ENCODE measurements at regions not wholly inside any gene's neighbourhood (a gene's known extent, or its start where the extent isn't known, plus 50 kb on each side); places are given as distances from the start of the nearest gene placed in this dataset.

DNA sequence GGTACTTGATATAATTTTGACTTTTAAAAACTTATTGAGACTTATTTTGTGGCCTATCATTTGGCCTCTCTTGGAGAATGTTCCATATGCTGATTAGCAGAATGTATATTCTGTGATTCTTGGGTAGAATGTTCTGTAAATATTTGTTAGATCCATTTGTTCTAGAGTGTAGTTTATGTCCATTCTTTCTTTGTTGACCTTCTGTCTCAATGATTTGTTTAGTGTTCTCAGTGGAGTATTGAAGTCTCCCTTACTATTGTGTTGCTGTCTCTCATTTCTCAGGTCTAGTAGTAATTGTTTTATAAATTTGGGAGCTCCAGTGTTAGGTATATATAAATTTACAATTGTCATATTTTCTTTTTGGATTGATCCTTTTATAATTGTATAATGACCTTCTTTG is 349.6 kb upstream of the CWC22 start:
- Mint-ChIP-seq H3K9me3 (ENCODE audit: low read depth) (peaks cover 3% of the 10 kb centered on the region), H3K4me1 (ENCODE audit: low read depth) (no peaks in the 10 kb centered on the region), H3K36me3 (ENCODE audit: low read depth) (no peaks in the 10 kb centered on the region), H3K4me3 (ENCODE audit: unreplicated experiment) (no peak overlapping the region), H3K27me3 (ENCODE audit: low read depth) (peaks cover 5% of the 10 kb centered on the region), H3K27ac (ENCODE audit: unreplicated experiment) (no peak overlapping the region)
- TF ChIP-seq, protein P1, sequence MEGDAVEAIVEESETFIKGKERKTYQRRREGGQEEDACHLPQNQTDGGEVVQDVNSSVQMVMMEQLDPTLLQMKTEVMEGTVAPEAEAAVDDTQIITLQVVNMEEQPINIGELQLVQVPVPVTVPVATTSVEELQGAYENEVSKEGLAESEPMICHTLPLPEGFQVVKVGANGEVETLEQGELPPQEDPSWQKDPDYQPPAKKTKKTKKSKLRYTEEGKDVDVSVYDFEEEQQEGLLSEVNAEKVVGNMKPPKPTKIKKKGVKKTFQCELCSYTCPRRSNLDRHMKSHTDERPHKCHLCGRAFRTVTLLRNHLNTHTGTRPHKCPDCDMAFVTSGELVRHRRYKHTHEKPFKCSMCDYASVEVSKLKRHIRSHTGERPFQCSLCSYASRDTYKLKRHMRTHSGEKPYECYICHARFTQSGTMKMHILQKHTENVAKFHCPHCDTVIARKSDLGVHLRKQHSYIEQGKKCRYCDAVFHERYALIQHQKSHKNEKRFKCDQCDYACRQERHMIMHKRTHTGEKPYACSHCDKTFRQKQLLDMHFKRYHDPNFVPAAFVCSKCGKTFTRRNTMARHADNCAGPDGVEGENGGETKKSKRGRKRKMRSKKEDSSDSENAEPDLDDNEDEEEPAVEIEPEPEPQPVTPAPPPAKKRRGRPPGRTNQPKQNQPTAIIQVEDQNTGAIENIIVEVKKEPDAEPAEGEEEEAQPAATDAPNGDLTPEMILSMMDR (IDR thresholded peaks at IDR 0.05) = no peak
- DNase-seq (ENCODE audit: low spot score) = no peak

DNA sequence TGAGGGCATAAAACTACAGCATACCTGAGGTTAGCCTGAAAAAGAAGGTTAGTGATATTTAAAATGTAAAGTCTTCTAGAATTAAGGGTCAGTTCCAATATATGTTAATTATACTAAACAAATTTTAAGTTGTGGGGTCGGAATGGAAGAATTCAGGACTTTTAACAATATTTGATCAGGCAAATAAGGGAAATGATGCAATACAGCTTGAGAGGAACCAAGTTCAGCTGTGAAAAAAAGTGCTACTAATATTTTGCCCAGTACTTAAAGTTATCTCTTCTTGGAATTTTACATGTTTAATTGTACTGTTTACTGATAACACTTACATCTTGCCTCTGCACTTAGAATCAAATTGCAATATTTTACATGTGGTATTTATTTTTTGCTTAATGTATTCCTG is 345.5 kb upstream of the CWC22 start:
- peaks cover 2% of the 10 kb centered on the region for H3K27me3 Mint-ChIP-seq (ENCODE audit: low read depth)
- no peaks in the 10 kb centered on the region for H3K36me3 Mint-ChIP-seq (ENCODE audit: low read depth)
- TF ChIP-seq, protein P1 (IDR thresholded peaks at IDR 0.05) = no peak
- no peak overlapping the region for H3K4me3 Mint-ChIP-seq (ENCODE audit: unreplicated experiment)
- no peak for DNase-seq (ENCODE audit: low spot score)
- H3K9me3 Mint-ChIP-seq (ENCODE audit: low read depth) = peaks cover 7% of the 10 kb centered on the region
- no peak overlapping the region for H3K27ac Mint-ChIP-seq (ENCODE audit: unreplicated experiment)
- H3K4me1 Mint-ChIP-seq (ENCODE audit: low read depth) = no peaks in the 10 kb centered on the region

- Mint-ChIP-seq H3K27ac (ENCODE audit: unreplicated experiment) (no peak overlapping the region), H3K9me3 (ENCODE audit: low read depth) (peaks cover 5% of the 10 kb centered on the region)
Measured at GRCh38 chr2:180349809-180350208, 342.7 kb upstream of the CWC22 start.

GRCh38 chr2:180343528-180344345 is 336.6 kb upstream of the CWC22 start:
- Mint-ChIP-seq H3K36me3 (ENCODE audit: low read depth) (no peaks in the 10 kb centered on the region), H3K9me3 (ENCODE audit: low read depth) (peaks cover 15% of the 10 kb centered on the region), H3K27me3 (ENCODE audit: low read depth) (no peaks in the 10 kb centered on the region), H3K4me3 (ENCODE audit: unreplicated experiment) (no peak overlapping the region), H3K27ac (ENCODE audit: unreplicated experiment) (no peak overlapping the region), H3K4me1 (ENCODE audit: low read depth) (no peaks in the 10 kb centered on the region)
- no peak for DNase-seq (ENCODE audit: low spot score)
- TF ChIP-seq, protein P1 (IDR thresholded peaks at IDR 0.05) = no peak

More at GRCh38 chr2:180349809-180350208, 342.7 kb upstream of the CWC22 start:
- no peak for DNase-seq (ENCODE audit: low spot score)
- Mint-ChIP-seq H3K27me3 (ENCODE audit: low read depth) (no peaks in the 10 kb centered on the region), H3K4me1 (ENCODE audit: low read depth) (no peaks in the 10 kb centered on the region), H3K4me3 (ENCODE audit: unreplicated experiment) (no peak overlapping the region), H3K36me3 (ENCODE audit: low read depth) (no peaks in the 10 kb centered on the region)
- TF ChIP-seq, protein P1 (IDR thresholded peaks at IDR 0.05) = no peak

- no peak overlapping the region for H3K4me3 Mint-ChIP-seq (ENCODE audit: unreplicated experiment)
- TF ChIP-seq, protein P1 (IDR thresholded peaks at IDR 0.05) = no peak
- H3K27me3 Mint-ChIP-seq (ENCODE audit: low read depth) = no peaks in the 10 kb centered on the region
- no peak overlapping the region for H3K27ac Mint-ChIP-seq (ENCODE audit: unreplicated experiment)
- peaks cover 19% of the 10 kb centered on the region for H3K36me3 Mint-ChIP-seq (ENCODE audit: low read depth)
- DNase-seq (ENCODE audit: low spot score) = no peak
- H3K4me1 Mint-ChIP-seq (ENCODE audit: low read depth) = no peaks in the 10 kb centered on the region
- peaks cover 53% of the 10 kb centered on the region for H3K9me3 Mint-ChIP-seq (ENCODE audit: low read depth)
Measured at GRCh38 chr2:180337136-180337535, 330.0 kb upstream of the CWC22 start.
